Hepatocyte (in vitro differentiated cells): ENCODE measurements at regions not wholly inside any gene's neighbourhood (a gene's known extent, or its start where the extent isn't known, plus 50 kb on each side); places are given as distances from the start of the nearest gene placed in this dataset.

Experiments used
- DNase-seq: peaks from one replicate; pipeline ENCODE4 v3.0.0-alpha.2; 2016; ENCODE audit warnings: low spot score
- H2AFZ ChIP-seq: fragments of 200-600 bp; sonication (generic); 2 replicates; pipeline ENCODE4 v1.6.0; 2016; ENCODE audit warnings: antibody characterized with exemption, mild to moderate bottlenecking
- H3K27ac ChIP-seq: fragments of 200-600 bp; sonication (generic); 2 replicates; pipeline ENCODE4 v1.5.1; 2016; ENCODE audit warnings: mild to moderate bottlenecking
- H3K27me3 ChIP-seq: fragments of 200-600 bp; sonication (generic); 2 replicates; pipeline ENCODE4 v1.6.1; 2016
- H3K36me3 ChIP-seq: fragments of 200-600 bp; sonication (generic); replicated peaks from 2 replicates; pipeline ENCODE4 v1.5.1; 2016; ENCODE audit warnings: low read depth; ENCODE audit not compliant: insufficient read depth
- H3K4me1 ChIP-seq: fragments of 200-600 bp; sonication (generic); 2 replicates; pipeline ENCODE4 v1.5.1; 2016; ENCODE audit warnings: mild to moderate bottlenecking, moderate library complexity; ENCODE audit not compliant: insufficient read depth
- H3K4me2 ChIP-seq: fragments of 200-600 bp; sonication (generic); 2 replicates; pipeline ENCODE4 v1.6.0; 2016
- H3K4me3 ChIP-seq: fragments of 200-600 bp; sonication (generic); 2 replicates; pipeline ENCODE4 v1.5.1; 2016; ENCODE audit warnings: mild to moderate bottlenecking
- H3K79me2 ChIP-seq: fragments of 200-600 bp; sonication (generic); 2 replicates; pipeline ENCODE4 v1.6.0; 2017; ENCODE audit warnings: mild to moderate bottlenecking
- H3K9me2 ChIP-seq: fragments of 200-600 bp; sonication (generic); replicated peaks from 2 replicates; pipeline ENCODE4 v1.6.0; 2017; ENCODE audit warnings: mild to moderate bottlenecking; ENCODE audit not compliant: insufficient read depth
- H3K9me3 ChIP-seq: fragments of 200-600 bp; sonication (generic); 2 replicates; pipeline ENCODE4 v1.5.1; 2016; ENCODE audit warnings: low read depth, mild to moderate bottlenecking
- H4K20me1 ChIP-seq: fragments of 200-600 bp; sonication (generic); 2 replicates; pipeline ENCODE4 v1.6.0; 2016; ENCODE audit warnings: mild to moderate bottlenecking; ENCODE audit not compliant: insufficient read depth, poor library complexity, severe bottlenecking
- CTCF ChIP-seq: fragments of 200-600 bp; sonication (generic); IDR thresholded peaks from 2 replicates; pipeline ENCODE4 v1.5.1; 2016; ENCODE audit warnings: antibody characterized with exemption, mild to moderate bottlenecking; ENCODE audit not compliant: poor library complexity
- EZH2 ChIP-seq: fragments of 200-600 bp; sonication (generic); IDR thresholded peaks from 2 replicates; pipeline ENCODE4 v1.6.1; 2016; ENCODE audit warnings: antibody characterized with exemption, mild to moderate bottlenecking, borderline replicate concordance
- EZH2phosphoT487 ChIP-seq: fragments of 200-600 bp; sonication (generic); IDR thresholded peaks from one replicate; pipeline ENCODE4 v1.6.1; 2018; ENCODE audit warnings: antibody characterized with exemption, mild to moderate bottlenecking, low read depth, moderate library complexity; ENCODE audit not compliant: unreplicated experiment, severe bottlenecking
- WGBS: methylation state at CpG from one replicate; pipeline ENCODE4 v1.1.6; 2016; ENCODE audit warnings: low lambda C conversion rate; ENCODE audit errors: missing lambda C conversion rate; 5-methylcytosine and 5-hydroxymethylcytosine counted together

GRCh38 chr1:60833173-60833572 is 249.2 kb upstream of the NFIA start:
- Histone ChIP-seq H3K36me3 (no peaks in the 10 kb centered on the region), H3K4me3 (no peak overlapping the region), H4K20me1 (no peaks in the 10 kb centered on the region), H3K79me2 (no peaks in the 10 kb centered on the region), H2AFZ (no peak overlapping the region), H3K27me3 (no peaks in the 10 kb centered on the region), H3K4me2 (no peak overlapping the region), H3K4me1 (no peaks in the 10 kb centered on the region), H3K27ac (peak overlapping the region; percentile 73), H3K9me2 (no peaks in the 10 kb centered on the region), H3K9me3 (peaks cover 5% of the 10 kb centered on the region)
- DNase-seq, result peak; percentile 18
- TF ChIP-seq EZH2, result no peak
- no peak for TF ChIP-seq EZH2phosphoT487
- TF ChIP-seq CTCF, result no peak
- WGBS, result 48% methylated on average over 3 of the region's 3 CpGs

- Histone ChIP-seq H3K4me1 (no peaks in the 10 kb centered on the region), H4K20me1 (no peaks in the 10 kb centered on the region), H3K4me2 (no peak overlapping the region), H3K27me3 (no peaks in the 10 kb centered on the region), H3K27ac (peak overlapping the region; percentile 73), H3K9me3 (peaks cover 5% of the 10 kb centered on the region), H3K4me3 (no peak overlapping the region), H3K9me2 (no peaks in the 10 kb centered on the region), H3K36me3 (no peaks in the 10 kb centered on the region), H2AFZ (no peak overlapping the region), H3K79me2 (no peaks in the 10 kb centered on the region)
- no peak for DNase-seq
- 95% methylated on average over 3 of the region's 3 CpGs for WGBS
- no peak for TF ChIP-seq EZH2phosphoT487
These were observed 250.0 kb upstream of the NFIA start for GRCh38 chr1:60832367-60832766.

- Histone ChIP-seq H2AFZ (no peak overlapping the region), H3K27me3 (no peaks in the 10 kb centered on the region), H3K4me3 (no peak overlapping the region), H3K4me2 (no peak overlapping the region), H3K9me2 (no peaks in the 10 kb centered on the region), H3K9me3 (peaks cover 5% of the 10 kb centered on the region), H3K4me1 (no peaks in the 10 kb centered on the region), H3K36me3 (no peaks in the 10 kb centered on the region), H3K79me2 (no peaks in the 10 kb centered on the region), H4K20me1 (no peaks in the 10 kb centered on the region), H3K27ac (peak overlapping the region; percentile 31)
- WGBS, result 73% methylated on average over 3 of the region's 3 CpGs
- TF ChIP-seq EZH2 (no peak), CTCF (no peak), EZH2phosphoT487 (no peak)
- DNase-seq, result no peak
These were observed 250.6 kb upstream of the NFIA start for GRCh38 chr1:60831780-60832179.

- no peak overlapping the region for H3K4me2 ChIP-seq
- WGBS, result 80% methylated on average over 3 of the region's 3 CpGs
- H2AFZ ChIP-seq, result no peak overlapping the region
- DNase-seq, result no peak
- no peaks in the 10 kb centered on the region for H3K27me3 ChIP-seq
- no peak overlapping the region for H3K4me3 ChIP-seq
- no peaks in the 10 kb centered on the region for H3K4me1 ChIP-seq
- peaks cover 4% of the 10 kb centered on the region for H3K9me3 ChIP-seq
- no peaks in the 10 kb centered on the region for H3K36me3 ChIP-seq
- H3K79me2 ChIP-seq, result no peaks in the 10 kb centered on the region
- H3K27ac ChIP-seq, result no peak overlapping the region
- TF ChIP-seq CTCF (no peak), EZH2 (no peak), EZH2phosphoT487 (no peak)
- no peaks in the 10 kb centered on the region for H4K20me1 ChIP-seq
- no peaks in the 10 kb centered on the region for H3K9me2 ChIP-seq
These were observed 253.4 kb upstream of the NFIA start for GRCh38 chr1:60828944-60829343.
